T-helper 2 cell (primary cell): ENCODE measurements at regions not wholly inside any gene's neighbourhood (a gene's known extent, or its start where the extent isn't known, plus 50 kb on each side); places are given as distances from the start of the nearest gene placed in this dataset.
"Not testable (repeated sequence)": the region's sequence is repeated elsewhere in the genome, so short reads cannot be mapped to it uniquely, and the experiment has no call there.

Experiments used
- DNase-seq, 5 experiments: peaks; one replicate each; pipeline versions ENCODE4 v3.0.0 to v3.0.0-alpha.2; 2012 to 2022

GRCh38 chr4:174398728-174399127 is 115.0 kb downstream of the CEP44 start:
- no peak for DNase-seq

- no peak for DNase-seq
Measured at GRCh38 chr4:174397366-174398155, 113.8 kb downstream of the CEP44 start.

- no peak for DNase-seq
Measured at GRCh38 chr4:174396599-174397110, 112.9 kb downstream of the CEP44 start.

- no peak for DNase-seq
Measured at GRCh38 chr4:174394915-174395314, 111.2 kb downstream of the CEP44 start.

- DNase-seq = no peak
Measured at GRCh38 chr4:174389439-174389838, 105.7 kb downstream of the CEP44 start.

GRCh38 chr4:174388461-174389145 is 104.9 kb downstream of the CEP44 start:
- DNase-seq = no peak

GRCh38 chr4:174387721-174388120 is 104.0 kb downstream of the CEP44 start:
- DNase-seq = no peak

- no peak for DNase-seq
Measured at GRCh38 chr4:174387143-174387542, 103.4 kb downstream of the CEP44 start.

- no peak for DNase-seq
Measured at GRCh38 chr4:174383783-174384182, 100.1 kb downstream of the CEP44 start.

GRCh38 chr4:174382938-174383605 is 99.4 kb downstream of the CEP44 start:
- not testable (repeated sequence) for DNase-seq
